Neutrophil (primary cell): ENCODE measurements at regions not wholly inside any gene's neighbourhood (a gene's known extent, or its start where the extent isn't known, plus 50 kb on each side); places are given as distances from the start of the nearest gene placed in this dataset.

Experiments used
- H3K27ac ChIP-seq: fragments of 200-600 bp; sonication (generic); 2 replicates; pipeline ENCODE4 v1.5.1; 2016; ENCODE audit warnings: mild to moderate bottlenecking, moderate library complexity
- H3K27me3 ChIP-seq: fragments of 200-600 bp; sonication (generic); 2 replicates; pipeline ENCODE4 v1.6.0; 2016; ENCODE audit warnings: mild to moderate bottlenecking
- H3K36me3 ChIP-seq: fragments of 200-600 bp; sonication (generic); 2 replicates; pipeline ENCODE4 v1.5.1; 2017
- H3K4me1 ChIP-seq, 2 experiments: fragments of 200-600 bp in 1 of 2; sonication (generic) in 1 of 2; 1 replicate in 1 of 2; 2 replicates in 1 of 2; pipeline versions ENCODE4 v1.5.1 to v1.6.1; 2013 to 2016; ENCODE audit warnings: low read depth in 1 of 2, low read length in 1 of 2, mild to moderate bottlenecking in 1 of 2, moderate library complexity in 1 of 2; ENCODE audit not compliant: control insufficient read depth in 1 of 2, insufficient read depth in 1 of 2
- H3K4me3 ChIP-seq, 2 experiments: fragments of 200-600 bp in 1 of 2; sonication (generic) in 1 of 2; 1 replicate in 1 of 2; 2 replicates in 1 of 2; pipeline ENCODE4 v1.5.1; 2013 to 2016; ENCODE audit warnings: low read depth in 1 of 2, low read length in 1 of 2, mild to moderate bottlenecking in 1 of 2, moderate library complexity in 1 of 2
- H3K9me3 ChIP-seq: fragments of 200-600 bp; sonication (generic); 2 replicates; pipeline ENCODE4 v1.5.1; 2016
- TF ChIP-seq, protein P1 (sequence below): fragments of 200-600 bp; sonication (generic); IDR thresholded peaks from 2 replicates; pipeline ENCODE4 v1.5.1; 2016; ENCODE audit warnings: antibody characterized with exemption

DNA sequence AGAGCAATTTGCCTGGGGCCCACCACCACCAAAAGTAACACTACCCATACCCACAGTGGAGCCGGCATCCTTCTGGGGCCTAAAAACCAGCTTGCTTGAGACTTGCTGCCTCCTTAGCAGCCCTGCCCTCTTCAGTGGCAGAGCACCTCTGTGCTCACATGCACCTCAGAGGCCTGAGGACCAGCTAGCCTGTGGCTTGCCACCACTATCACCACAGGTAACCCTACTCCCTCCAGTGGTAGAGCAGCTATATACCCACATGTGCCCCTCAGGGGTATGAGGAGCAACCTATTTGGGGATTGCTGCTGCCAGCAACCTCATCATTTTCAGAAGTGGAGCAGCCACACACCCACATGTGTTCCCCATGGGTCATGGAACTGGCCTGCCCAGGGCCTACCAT is 111.4 kb upstream of the SPRY2 start:
- Histone ChIP-seq H3K27ac (no peak overlapping the region), H3K9me3 (no peaks in the 10 kb centered on the region), H3K4me1 (peaks cover 20 to 22% of the 10 kb centered on the region in 2 experiments), H3K36me3 (no peaks in the 10 kb centered on the region), H3K4me3 (no peak overlapping the region), H3K27me3 (no peaks in the 10 kb centered on the region)
- TF ChIP-seq, protein P1, sequence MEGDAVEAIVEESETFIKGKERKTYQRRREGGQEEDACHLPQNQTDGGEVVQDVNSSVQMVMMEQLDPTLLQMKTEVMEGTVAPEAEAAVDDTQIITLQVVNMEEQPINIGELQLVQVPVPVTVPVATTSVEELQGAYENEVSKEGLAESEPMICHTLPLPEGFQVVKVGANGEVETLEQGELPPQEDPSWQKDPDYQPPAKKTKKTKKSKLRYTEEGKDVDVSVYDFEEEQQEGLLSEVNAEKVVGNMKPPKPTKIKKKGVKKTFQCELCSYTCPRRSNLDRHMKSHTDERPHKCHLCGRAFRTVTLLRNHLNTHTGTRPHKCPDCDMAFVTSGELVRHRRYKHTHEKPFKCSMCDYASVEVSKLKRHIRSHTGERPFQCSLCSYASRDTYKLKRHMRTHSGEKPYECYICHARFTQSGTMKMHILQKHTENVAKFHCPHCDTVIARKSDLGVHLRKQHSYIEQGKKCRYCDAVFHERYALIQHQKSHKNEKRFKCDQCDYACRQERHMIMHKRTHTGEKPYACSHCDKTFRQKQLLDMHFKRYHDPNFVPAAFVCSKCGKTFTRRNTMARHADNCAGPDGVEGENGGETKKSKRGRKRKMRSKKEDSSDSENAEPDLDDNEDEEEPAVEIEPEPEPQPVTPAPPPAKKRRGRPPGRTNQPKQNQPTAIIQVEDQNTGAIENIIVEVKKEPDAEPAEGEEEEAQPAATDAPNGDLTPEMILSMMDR: no peak

- H3K27me3 ChIP-seq: no peaks in the 10 kb centered on the region
- no peaks in the 10 kb centered on the region for H3K9me3 ChIP-seq
- TF ChIP-seq, protein P1: no peak
- H3K4me3 ChIP-seq: no peak overlapping the region
- H3K4me1 ChIP-seq: peaks cover 20 to 22% of the 10 kb centered on the region in 2 experiments
- H3K27ac ChIP-seq: no peak overlapping the region
- no peaks in the 10 kb centered on the region for H3K36me3 ChIP-seq
Observed at GRCh38 chr13:80451641-80452040, 110.7 kb upstream of the SPRY2 start.

DNA sequence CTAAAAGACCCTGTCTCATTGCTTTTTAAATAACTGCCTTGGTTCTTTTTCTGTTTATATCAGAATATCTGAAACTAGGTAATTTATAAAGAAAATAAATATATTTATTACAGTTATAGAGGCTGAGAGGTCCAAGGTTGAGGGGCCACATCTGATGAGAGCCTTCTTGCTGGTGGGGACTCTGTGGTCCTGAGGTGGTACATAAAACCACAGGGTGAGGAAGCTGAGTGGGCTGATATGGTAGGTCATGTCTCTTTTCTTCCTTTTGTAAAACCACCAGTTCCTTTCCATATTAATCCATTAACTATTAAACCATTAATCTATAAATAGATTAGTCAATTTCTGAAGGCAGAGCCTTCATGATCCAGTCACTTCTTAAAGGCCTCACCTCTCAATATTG is 109.5 kb upstream of the SPRY2 start:
- Histone ChIP-seq H3K4me1 (peaks cover 20 to 22% of the 10 kb centered on the region in 2 experiments), H3K4me3 (no peak overlapping the region), H3K9me3 (no peaks in the 10 kb centered on the region), H3K27ac (no peak overlapping the region), H3K36me3 (no peaks in the 10 kb centered on the region), H3K27me3 (no peaks in the 10 kb centered on the region)
- TF ChIP-seq, protein P1: no peak

DNA sequence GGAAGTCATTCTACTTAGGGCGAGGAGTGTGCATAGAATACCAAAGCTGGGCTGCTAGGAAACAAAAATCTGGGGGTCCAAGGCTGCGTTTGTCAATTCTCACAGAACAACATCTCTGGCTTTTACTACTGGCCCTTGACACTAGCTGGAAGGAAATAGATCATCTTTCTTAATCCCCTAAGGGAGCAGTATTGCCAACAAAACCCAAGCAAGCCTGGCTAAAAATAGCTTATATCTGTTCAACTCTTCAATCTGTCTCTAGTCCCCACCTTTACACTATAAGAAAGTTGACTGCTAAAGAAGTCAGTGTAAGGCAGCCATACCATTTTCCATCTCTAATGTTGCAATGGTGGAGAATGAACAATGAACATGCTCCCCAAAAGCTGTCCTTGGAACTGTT is 107.8 kb upstream of the SPRY2 start:
- TF ChIP-seq, protein P1: no peak
- Histone ChIP-seq H3K9me3 (no peaks in the 10 kb centered on the region), H3K27me3 (no peaks in the 10 kb centered on the region), H3K36me3 (no peaks in the 10 kb centered on the region), H3K4me1 (peaks cover 22 to 26% of the 10 kb centered on the region in 2 experiments), H3K27ac (no peak overlapping the region), H3K4me3 (no peak overlapping the region)

- Histone ChIP-seq H3K4me1 (peaks cover 19 to 24% of the 10 kb centered on the region in 2 experiments), H3K36me3 (no peaks in the 10 kb centered on the region), H3K4me3 (no peak overlapping the region), H3K27me3 (no peaks in the 10 kb centered on the region), H3K27ac (no peak overlapping the region), H3K9me3 (no peaks in the 10 kb centered on the region)
- TF ChIP-seq, protein P1: no peak
Observed at GRCh38 chr13:80447747-80448146, 106.8 kb upstream of the SPRY2 start.
